GM21367 (cell line): ENCODE measurements at regions not wholly inside any gene's neighbourhood (a gene's known extent, or its start where the extent isn't known, plus 50 kb on each side); places are given as distances from the start of the nearest gene placed in this dataset.

Source experiments
- ATAC-seq: cut with Tn5 transposase; IDR thresholded peaks from one replicate; pipeline ENCODE4 v1.9.1; 2021; ENCODE audit not compliant: unreplicated experiment

GRCh38 chr12:24561411-24561871 is 387.5 kb downstream of the BCAT1 start:
- ATAC-seq: no peak

- no peak for ATAC-seq
Observed at GRCh38 chr12:24560831-24561271, 388.1 kb downstream of the BCAT1 start.

GRCh38 chr12:24560192-24560775 is 388.6 kb downstream of the BCAT1 start:
- ATAC-seq: no peak

- ATAC-seq: no peak
Observed at GRCh38 chr12:24557738-24558137, 391.2 kb downstream of the BCAT1 start.

GRCh38 chr12:24555730-24556129 is 393.2 kb downstream of the BCAT1 start:
- no peak for ATAC-seq

GRCh38 chr12:24554612-24555295 is 394.1 kb downstream of the BCAT1 start:
- no peak for ATAC-seq

- ATAC-seq: no peak
Observed at GRCh38 chr12:24553259-24553658, 395.6 kb downstream of the BCAT1 start.

- no peak for ATAC-seq
Observed at GRCh38 chr12:24551163-24551786, 397.6 kb downstream of the BCAT1 start.

GRCh38 chr12:24550609-24551008 is 398.3 kb downstream of the BCAT1 start:
- no peak for ATAC-seq

GRCh38 chr12:24546661-24547060 is 402.2 kb downstream of the BCAT1 start:
- ATAC-seq: no peak

- no peak for ATAC-seq
Observed at GRCh38 chr12:24546084-24546483, 402.8 kb downstream of the BCAT1 start.

GRCh38 chr12:24544368-24544767 is 404.5 kb downstream of the BCAT1 start:
- no peak for ATAC-seq

- ATAC-seq: no peak
Observed at GRCh38 chr12:24541193-24541871, 407.6 kb downstream of the BCAT1 start.

- no peak for ATAC-seq
Observed at GRCh38 chr12:24539646-24540045, 409.3 kb downstream of the BCAT1 start.

GRCh38 chr12:24537083-24537860 is 411.6 kb downstream of the BCAT1 start:
- ATAC-seq: no peak

- ATAC-seq: no peak
Observed at GRCh38 chr12:24535334-24536069, 413.4 kb downstream of the BCAT1 start.

- ATAC-seq: no peak
Observed at GRCh38 chr12:24534622-24535021, 414.3 kb downstream of the BCAT1 start.

- ATAC-seq: no peak
Observed at GRCh38 chr12:24533716-24534352, 415.1 kb downstream of the BCAT1 start.

- no peak for ATAC-seq
Observed at GRCh38 chr12:24530689-24531088, 418.2 kb downstream of the BCAT1 start.

GRCh38 chr12:24527102-24527501 is 421.8 kb downstream of the BCAT1 start:
- ATAC-seq: no peak
